WERI-Rb-1 (cell line): ENCODE measurements at regions not wholly inside any gene's neighbourhood (a gene's known extent, or its start where the extent isn't known, plus 50 kb on each side); places are given as distances from the start of the nearest gene placed in this dataset.

ENCODE experiments used
- DNase-seq: peaks from one replicate; pipeline ENCODE4 v3.0.0-alpha.2; 2020
- H3K27ac ChIP-seq: fragments of 250-450 bp; sonication (Bioruptor Pico); 2 replicates; pipeline ENCODE4 v1.5.1; 2020; ENCODE audit warnings: mild to moderate bottlenecking, moderate library complexity
- H3K27me3 ChIP-seq: fragments of 250-450 bp; sonication (Bioruptor Pico); 2 replicates; pipeline ENCODE4 v1.5.1; 2021; ENCODE audit warnings: mild to moderate bottlenecking, low read depth, moderate library complexity; ENCODE audit not compliant: insufficient read depth, severe bottlenecking
- H3K36me3 ChIP-seq: fragments of 250-450 bp; sonication (Bioruptor Pico); 2 replicates; pipeline ENCODE4 v1.5.1; 2020; ENCODE audit warnings: mild to moderate bottlenecking, moderate library complexity
- H3K4me3 ChIP-seq: 2 replicates; pipeline ENCODE4 v1.5.1; 2011; ENCODE audit warnings: low read depth, mild to moderate bottlenecking, control low read depth, low read length
- H3K9me3 ChIP-seq: fragments of 250-450 bp; sonication (Bioruptor Pico); 2 replicates; pipeline ENCODE4 v1.5.1; 2021; ENCODE audit warnings: mild to moderate bottlenecking, moderate library complexity; ENCODE audit not compliant: severe bottlenecking
- CTCF ChIP-seq: IDR thresholded peaks from 2 replicates; pipeline ENCODE4 v1.5.1; 2011; ENCODE audit warnings: low read depth, mild to moderate bottlenecking, control low read depth, inconsistent platforms, low read length

- no peak for TF ChIP-seq CTCF
- DNase-seq, result no peak
- H3K27ac ChIP-seq, result no peak overlapping the region
- H3K36me3 ChIP-seq, result no peaks in the 10 kb centered on the region
- no peaks in the 10 kb centered on the region for H3K27me3 ChIP-seq
- H3K9me3 ChIP-seq, result no peaks in the 10 kb centered on the region
- no peak overlapping the region for H3K4me3 ChIP-seq
Observed at GRCh38 chr14:28052251-28052650, 714.3 kb upstream of the FOXG1 start.

DNA sequence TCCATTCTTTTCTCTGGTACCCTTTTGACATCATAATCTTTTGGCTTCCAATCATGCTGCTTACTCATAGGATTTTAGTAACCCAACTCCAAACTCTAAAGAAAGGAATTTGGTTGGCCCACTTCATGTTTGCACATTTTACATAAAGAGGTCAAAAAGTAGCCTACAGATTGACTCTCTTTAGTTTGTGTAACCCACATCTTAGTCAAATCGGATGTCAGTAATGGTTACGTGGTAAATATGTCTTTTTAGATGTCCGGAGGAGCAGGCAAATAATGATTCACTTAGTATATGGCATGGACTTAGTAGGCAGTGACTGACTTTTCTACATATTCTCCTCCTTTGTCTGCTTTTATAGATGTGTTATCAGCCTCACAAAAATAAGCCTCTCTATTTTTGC is 711.6 kb upstream of the FOXG1 start:
- Histone ChIP-seq H3K27me3 (no peaks in the 10 kb centered on the region), H3K4me3 (no peak overlapping the region), H3K9me3 (no peaks in the 10 kb centered on the region), H3K27ac (no peak overlapping the region), H3K36me3 (no peaks in the 10 kb centered on the region)
- no peak for DNase-seq
- TF ChIP-seq CTCF, result no peak

DNA sequence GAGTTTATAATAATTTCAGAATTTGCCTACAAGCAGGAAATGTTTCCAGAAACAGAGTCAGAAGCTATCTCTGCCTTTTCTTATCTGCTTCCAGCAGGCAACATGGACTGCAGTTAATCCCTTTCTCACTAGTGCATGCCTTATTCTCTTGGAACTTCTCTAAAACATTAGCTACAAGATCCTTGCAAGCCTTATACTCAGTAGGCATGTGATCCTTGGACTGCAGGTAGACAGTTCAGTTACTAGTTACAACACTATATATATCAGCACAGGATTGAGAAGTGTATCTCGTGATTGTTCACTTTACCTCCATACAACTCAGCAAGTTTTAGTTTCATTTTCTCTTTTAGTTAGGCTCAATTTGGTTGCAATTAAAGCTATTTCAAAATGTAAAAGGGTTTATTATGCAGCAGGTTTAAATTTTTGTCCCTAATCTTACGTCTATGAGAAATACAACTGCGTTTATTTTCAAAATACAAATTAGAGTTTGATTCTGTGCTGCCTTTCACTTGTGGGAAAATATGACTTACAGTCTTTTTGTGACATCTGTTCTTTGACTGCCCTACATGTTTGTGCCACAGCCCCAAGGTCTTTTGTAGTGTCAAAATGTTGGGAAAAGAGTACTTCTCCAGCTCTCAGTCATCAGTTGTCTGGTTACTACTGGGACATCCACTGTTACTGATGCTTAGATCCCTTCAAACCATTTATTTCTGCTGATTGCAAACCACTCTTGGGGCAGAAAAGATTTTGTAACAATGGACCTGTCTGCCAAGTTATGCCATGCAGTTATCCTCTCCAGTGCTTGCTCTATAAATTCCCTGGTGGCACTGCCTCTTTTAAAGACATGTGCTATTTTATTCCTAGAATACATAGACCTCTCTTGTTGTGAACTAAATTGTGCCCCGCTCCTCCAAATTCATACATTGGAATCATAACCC is 709.0 kb upstream of the FOXG1 start:
- DNase-seq, result no peak
- Histone ChIP-seq H3K36me3 (no peaks in the 10 kb centered on the region), H3K9me3 (no peaks in the 10 kb centered on the region), H3K27me3 (no peaks in the 10 kb centered on the region), H3K27ac (no peak overlapping the region), H3K4me3 (no peak overlapping the region)
- TF ChIP-seq CTCF, result no peak

GRCh38 chr14:28059254-28059653 is 707.3 kb upstream of the FOXG1 start:
- H3K27ac ChIP-seq, result no peak overlapping the region
- DNase-seq, result no peak
- H3K9me3 ChIP-seq, result no peaks in the 10 kb centered on the region
- no peak for TF ChIP-seq CTCF
- H3K27me3 ChIP-seq, result no peaks in the 10 kb centered on the region
- no peaks in the 10 kb centered on the region for H3K36me3 ChIP-seq
- no peak overlapping the region for H3K4me3 ChIP-seq

- Histone ChIP-seq H3K27me3 (no peaks in the 10 kb centered on the region), H3K9me3 (no peaks in the 10 kb centered on the region), H3K27ac (no peak overlapping the region), H3K36me3 (no peaks in the 10 kb centered on the region), H3K4me3 (no peak overlapping the region)
- TF ChIP-seq CTCF, result no peak
- DNase-seq, result no peak
Observed at GRCh38 chr14:28061006-28061405, 705.6 kb upstream of the FOXG1 start.
